DMS 273 (cell line): ENCODE measurements at regions not wholly inside any gene's neighbourhood (a gene's known extent, or its start where the extent isn't known, plus 50 kb on each side); places are given as distances from the start of the nearest gene placed in this dataset.

Experiments
- DNase-seq: peaks from one replicate; lab custom pipeline; 2025; ENCODE audit not compliant: unreplicated experiment; lab: John Stamatoyannopoulos, UW

DNA sequence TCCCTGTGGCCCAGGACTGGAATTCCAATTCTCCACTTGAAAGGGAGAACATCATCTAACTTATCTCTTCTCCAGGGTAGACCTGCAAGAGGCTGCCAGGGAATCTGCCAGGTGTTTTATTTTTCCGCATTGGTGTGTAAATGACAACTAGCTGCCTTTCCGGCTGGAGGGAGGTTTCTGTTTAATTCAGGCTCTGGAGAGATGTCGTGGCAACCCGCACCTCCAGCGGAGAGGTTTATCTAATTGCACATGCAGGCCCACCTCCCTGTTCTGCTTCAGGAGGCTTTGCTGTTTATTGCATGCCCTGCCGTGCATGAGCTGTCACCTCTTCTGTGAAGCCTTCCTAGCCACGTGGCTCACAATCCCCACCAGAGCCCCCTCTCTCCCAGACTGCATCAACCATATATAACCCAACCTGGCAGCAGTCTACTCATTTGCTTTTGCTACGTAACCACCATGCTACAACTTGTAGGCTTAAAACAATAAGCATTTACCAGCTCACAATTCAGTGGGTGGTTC, 151.6 kb downstream of the C1orf94 start:
- no peak for DNase-seq

DNA sequence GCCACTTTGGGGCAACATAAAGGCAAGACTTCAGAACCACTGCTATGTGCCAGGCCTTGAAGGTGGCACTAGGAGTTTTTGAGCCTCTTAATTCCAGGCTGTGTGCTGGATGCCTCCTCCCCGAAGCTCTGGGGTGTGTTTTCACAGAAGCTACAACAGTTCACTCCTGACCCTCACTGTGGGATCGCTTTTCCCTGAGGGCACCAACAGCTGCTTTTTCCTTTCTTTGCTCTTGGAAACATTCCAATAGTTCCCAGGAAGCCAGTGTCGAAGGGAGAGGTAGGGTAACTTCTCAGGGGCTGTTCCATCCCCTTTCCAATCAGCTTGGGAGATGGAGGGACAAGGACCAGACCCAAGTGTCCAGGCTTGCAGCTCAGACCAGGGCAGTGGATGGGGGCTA, 153.4 kb downstream of the C1orf94 start:
- no peak for DNase-seq

DNA sequence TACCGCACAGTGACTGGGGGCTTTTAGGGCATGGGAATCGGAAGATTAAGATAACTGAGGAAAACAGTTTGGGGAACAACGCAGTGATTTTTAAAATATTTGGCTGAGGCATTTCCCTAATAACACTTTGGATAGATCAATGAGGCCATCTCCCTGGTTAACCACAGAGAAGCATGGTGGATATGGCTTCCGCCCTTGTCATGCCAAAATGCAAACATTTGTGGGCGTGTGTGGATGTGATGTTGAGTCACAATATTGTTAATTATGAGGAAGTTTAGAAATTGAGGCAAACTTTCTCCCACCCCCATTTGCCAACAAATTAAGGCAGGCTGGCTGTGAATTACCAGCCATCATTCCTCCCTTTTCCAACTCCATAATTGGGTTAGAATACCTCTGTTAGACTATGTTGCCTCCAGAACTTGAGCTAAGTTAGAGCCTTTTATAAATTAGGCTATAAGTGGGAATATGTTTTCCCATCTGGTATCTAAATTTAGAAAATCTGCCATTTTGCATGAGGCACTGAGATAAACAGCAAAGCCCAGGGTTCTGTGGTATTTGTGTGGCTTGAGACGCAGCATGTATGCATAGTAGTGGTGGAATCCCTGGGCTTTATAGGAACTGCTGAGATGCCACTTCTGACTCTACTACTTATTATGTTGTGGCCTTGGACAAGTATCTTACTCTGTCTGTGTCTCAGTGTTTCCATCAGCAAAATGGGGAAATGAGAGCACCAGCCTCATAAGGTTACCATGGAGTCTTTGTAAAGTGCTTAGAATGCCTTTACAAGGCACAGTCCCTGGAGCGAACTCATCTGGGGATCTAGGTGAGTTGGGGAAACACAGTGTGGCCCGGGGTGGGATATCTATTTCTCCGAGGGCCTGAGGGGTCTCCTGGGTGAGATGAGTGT, 154.6 kb downstream of the C1orf94 start:
- DNase-seq, result no peak

DNA sequence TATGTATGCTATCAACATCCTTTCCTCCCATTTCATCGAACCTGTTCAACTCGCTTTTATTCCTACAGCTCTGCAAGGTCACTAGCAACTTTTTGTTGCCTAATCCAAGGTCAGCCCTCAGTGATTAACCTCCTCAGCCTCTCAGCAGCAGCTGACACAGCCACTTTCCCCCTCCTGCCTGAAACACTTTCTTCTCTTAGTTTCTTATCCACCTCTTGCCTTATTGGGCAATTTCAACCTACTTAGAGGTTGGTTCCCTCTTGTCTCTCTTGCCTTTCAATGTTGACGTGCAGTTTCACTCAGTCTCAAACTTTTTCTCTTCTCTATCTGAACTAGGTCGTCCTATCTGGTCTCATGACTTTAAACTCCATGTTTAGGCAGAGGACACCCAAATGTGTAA, 156.3 kb downstream of the C1orf94 start:
- DNase-seq, result no peak

DNA sequence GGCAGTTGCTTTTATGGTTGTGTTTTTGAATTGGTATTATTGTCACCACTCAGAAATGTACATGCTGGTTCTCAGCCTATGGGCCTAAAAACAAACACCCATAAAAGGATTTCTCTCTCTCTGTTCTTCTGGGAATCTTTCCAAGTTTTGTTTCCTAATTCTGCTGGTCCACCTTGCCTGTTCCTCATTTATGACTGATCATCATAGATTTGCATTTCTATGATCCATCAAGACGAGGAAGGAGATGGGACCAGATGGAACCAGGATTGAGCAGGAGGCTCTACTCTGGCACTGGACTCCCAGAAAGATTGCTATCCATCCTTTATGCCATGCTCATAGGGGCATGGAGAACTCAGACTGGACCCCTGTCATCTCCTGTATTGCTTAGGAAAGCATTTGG, 162.2 kb downstream of the C1orf94 start:
- DNase-seq, result no peak

DNA sequence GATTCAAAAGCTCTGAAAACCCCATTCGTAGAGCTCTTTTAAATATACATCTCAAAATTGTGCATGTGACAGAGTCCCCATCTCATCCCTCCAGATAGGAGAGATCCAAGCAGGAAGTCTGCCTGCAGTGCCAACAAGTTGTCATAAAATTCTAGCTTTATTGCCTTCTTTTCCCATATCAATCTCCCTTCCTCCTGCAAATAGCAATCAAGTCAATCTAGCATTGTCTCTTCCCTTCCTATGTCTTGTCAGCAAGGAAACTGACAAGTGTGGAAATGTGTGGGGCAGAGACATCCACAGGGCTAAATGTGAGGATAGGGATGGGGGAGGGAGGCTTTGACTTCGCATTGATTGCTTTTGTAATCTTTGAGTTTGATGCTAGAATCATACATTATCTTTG, 165.2 kb downstream of the C1orf94 start:
- no peak for DNase-seq

DNA sequence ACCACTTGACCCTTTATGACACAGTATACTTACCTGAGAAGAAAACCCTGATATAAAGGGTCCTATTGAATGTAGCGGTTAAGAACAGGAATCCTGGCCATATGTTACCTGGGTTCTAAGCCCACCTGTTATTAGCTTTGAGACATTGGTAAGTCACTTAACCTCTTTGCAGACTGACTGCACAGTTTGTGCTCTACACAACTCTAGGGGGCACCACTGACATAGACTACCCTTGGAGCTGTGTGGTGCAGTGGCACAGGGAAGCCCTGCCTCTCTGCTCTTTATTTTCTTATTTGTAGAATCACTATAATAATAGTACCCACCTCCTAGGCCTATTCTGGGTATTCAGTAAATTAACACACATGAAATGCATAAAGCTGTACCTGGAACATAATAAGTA, 165.6 kb downstream of the C1orf94 start:
- peak; percentile 27 for DNase-seq

DNA sequence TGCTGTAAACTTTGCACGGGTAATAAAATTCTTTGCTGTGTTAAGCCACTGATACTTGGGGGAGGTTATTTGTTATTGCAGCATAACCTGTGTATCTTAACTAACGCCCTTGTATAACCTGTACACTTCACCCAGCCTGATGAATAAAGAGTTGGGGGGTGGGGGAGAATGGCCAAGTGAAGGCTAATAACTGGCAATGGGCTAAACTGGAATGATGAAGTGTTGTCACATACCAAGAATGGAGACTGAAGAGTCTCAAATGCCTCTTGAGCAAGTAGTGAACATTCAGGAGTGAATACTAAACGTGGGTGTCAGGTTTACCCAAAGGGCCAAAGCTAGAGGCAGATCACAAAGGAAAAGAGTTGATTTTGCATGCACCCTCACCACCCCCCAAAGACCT, 169.4 kb downstream of the C1orf94 start:
- no peak for DNase-seq

DNA sequence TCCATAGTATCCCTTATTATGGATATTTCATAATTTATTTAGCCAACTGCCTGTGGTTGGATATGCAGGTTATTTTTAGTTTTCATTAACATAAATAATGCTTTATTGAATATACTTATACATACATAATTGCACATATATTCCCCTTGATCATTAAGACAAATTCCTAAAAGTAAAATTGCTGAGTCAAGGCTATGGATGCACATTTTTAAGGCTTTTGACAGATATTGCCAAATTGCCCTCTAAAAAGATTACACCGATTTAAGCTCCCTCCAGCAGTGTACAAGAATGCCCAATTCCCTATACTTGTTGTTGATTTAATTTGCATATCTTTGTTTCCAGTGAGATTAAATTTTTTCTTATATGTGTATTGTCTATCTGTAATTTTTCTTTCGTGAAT, 176.7 kb downstream of the C1orf94 start:
- no peak for DNase-seq

DNA sequence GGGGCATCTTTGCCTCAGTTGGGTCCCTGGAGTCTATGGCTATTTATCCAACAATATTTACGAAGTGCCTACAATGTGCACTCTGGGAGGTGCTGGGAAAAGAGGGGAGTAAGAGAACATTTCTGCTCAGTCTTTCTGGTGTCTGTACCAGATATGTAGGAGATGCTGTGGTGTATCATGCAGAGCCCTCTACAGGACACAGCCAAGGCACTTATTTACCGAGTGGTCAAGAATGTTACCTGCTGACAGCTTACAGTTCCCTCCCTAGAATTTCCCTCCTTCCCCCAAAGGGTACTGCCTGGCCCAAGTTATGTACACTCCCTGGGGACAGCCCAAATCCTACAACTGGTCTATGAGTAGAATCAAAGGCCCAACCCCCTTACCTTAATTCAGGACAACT, 177.7 kb downstream of the C1orf94 start:
- DNase-seq, result no peak

DNA sequence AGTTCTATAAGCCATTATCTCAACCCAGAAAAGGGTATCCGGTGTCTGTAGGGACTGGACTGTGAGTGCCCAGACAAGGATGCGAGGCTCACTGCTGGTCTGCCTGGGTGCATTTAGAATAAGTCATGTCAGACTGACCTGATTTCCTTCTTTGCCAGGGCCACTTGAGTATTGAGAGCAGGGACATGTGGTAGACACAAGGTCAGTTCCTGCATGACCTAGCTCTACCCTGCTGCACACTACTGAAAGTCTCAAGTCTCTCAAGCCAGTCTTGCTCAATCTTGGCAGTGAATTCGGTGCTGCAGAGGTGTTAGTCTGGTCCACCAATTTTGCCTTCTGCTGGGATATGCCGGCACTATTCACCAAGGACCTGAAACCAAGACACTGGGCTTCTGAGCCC, 180.1 kb downstream of the C1orf94 start:
- no peak for DNase-seq

DNA sequence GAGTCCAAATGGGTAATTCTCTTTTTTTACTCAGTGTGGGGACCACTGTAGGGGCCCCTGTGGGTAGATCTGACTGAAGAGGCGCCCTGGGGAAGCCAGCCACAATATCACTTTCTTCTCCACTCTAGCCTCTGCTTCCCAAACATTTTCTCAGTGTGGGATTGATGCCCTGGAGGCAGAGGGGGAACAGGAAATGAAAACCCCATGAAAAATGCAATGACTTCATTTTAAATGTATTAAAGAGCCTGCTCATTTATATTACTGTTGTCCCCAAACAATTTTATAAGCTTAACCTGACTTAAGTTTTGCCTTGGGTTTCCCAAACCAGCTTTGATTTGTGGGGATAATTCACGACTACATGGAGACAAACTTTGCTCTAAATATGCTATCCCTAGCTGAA, 181.9 kb downstream of the C1orf94 start:
- no peak for DNase-seq

DNA sequence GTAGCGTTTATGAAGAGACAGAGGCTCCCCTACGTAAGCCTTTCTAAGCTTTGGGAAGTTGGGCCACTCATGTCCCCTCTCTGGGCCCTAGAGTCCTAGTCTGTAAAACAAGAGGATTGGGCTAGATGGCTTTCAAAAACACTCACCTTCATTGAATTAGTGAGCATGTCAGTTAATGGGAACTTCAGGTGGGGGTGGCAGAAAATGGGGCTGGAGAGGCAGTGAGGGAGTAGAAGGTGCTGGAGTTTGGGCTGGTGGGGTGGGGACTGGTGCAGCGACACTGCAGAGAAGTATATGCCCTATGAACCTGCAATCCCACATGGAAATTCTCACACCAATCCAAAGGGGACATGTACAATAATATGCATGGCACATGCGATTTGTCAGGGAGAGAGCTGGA, 182.7 kb downstream of the C1orf94 start:
- DNase-seq, result no peak

DNA sequence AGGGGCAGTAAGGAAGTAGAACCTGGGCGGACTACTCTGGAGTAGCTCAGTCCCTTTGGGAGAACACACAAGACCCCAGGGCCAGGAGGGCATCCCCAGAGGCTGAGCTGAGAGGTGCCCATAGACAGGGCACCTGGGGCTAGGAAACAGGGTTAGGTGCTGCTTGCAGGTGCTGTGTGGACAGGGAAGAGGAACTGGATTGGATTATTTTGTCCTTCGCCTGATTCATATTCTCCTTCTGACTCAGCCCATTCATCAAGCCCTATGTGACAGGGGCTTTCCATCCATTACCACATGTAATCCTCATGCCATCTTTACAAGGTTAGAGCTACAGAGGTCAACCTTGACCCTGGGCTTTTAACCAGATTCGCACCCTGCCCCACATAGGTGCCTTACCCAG, 183.9 kb downstream of the C1orf94 start:
- no peak for DNase-seq

DNA sequence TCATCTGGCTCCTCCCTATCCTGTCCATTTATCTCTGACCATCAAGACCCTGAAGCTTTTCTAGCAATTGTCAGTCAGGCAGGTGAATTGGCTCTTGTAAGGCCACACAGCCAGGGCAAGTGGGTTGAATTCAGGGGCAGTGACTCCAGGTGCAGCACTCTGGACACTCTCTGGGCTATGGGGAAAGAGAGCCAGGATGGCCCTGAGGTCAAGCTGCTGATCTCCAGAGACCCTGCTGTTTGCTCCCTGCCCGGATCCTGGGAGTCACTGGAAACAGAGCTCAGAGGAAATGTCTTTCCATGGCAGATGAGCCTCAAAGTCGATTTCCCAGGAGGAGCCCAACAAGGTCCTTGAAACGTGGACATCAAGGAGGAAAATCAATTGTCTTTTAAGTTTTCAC, 184.4 kb downstream of the C1orf94 start:
- DNase-seq, result no peak

DNA sequence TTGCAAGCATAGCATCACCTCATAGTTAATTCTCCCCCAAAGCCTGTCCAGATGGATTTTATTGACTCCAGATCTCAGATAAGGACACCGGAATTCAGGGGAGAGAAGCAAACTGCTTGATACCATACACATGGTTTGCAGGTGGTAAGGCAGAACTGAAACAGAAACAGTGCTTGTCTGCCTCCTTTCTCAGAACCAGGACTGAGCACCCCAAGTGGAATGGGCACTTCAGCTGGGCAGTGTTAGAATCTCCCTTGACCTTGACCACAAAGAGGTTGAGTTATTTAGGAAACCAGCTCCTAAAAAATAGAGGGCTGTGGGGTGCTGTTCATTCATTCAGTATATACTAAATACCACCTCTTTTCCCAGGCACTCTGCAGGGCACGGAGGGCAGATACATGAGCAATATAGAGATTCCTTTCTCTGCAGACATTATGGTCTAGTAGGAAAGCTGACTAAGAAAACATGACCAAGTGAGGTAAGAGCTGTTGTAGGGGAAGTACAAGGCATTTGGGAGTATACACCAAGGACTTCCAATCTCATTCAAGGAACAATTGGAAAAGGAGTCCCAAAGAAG, 185.2 kb downstream of the C1orf94 start:
- peak; percentile 17 for DNase-seq

DNA sequence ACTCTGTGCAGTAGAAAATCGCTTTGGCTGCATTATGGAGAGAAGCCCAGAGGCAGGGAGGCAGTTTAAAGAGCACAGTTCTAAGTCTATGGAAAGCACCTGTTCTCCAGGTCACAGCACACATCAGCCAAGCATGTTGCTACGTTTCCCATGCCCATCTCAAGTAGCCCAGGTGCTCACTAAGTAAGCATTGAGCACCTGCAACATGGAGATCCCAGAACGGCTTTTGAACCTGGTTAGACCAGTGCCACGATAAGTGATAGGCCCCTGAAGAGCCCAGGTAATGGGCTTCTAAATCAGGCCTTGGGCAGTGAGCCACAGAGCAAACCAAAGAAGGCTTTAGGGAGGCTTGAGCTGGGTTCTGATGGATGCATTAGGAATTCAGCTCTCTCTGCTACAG, 186.2 kb downstream of the C1orf94 start:
- DNase-seq, result no peak

DNA sequence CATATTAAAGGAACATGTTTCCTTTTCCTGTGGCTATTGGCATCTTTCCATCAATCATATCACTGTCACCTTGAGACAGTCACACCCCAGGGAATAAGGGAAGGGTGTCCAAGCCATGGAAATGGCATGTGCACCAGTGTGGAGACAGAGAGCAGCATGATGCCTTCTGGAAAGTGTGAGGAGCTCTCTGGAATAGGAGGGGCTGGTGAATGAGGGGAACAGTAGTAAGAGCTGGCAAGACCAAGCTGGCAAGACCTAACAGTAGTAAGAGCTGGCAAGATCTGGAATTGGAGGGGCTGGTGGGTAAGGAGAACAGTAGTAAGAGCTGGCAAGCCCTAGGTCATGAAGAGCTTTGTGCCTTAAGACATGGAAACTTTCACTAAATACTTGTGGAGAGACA, 186.7 kb downstream of the C1orf94 start:
- no peak for DNase-seq

DNA sequence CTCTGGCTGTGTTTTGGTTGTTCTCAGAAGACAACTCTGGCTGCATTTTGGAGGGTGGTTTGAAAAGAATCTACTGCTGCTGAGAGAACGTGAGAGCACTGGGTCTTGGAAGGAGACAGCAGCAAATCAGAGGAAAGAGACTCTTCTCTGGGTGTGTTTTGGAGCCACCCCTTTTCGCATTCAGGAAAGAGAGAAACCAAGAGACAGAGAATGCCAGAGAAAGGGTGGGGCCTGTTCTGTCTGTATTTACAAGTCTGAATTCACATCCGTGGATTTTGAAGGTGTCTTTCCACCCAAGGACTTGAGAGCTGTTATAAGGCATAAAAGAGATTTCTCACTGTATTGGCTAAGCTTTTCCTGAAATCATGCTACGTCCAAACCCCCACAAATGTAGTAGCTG, 187.2 kb downstream of the C1orf94 start:
- no peak for DNase-seq

DNA sequence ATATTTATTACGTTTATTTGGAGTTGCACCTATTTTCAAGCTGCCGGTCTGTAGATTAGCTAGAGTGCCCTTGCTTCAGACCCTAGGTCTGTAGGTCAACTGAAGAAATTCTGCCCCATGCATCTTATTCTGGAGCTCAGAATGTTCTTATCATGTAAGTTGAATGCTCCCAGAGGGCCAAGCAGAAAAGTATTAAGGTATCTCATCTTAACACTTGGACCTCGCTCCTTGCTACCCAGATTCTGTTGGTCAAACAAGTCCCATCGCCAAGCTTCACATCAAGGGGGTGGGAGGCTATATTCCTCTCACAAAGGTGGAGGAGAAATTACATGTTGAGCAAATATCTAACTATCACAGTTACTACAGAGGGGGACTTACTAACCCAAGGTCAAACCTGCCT, 187.7 kb downstream of the C1orf94 start:
- no peak for DNase-seq

DNA sequence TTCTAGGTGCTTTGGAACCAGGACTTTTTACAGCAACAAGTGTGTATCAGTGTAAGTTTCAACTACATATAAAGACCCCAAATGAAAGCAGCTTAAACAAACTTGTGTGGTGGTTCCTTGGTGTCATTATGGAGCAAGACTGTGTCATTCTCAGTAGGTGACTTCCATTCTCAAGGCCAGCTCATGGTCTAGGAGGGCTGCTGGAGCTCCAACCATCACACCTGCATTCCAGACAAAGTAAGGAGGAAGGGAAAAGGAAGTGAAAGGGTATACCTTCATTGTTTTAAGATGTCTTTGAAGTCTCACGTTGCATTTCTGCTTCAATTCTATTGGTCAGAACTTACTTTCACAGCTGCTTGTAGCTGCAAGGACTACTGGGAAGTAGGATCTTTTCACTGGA, 188.6 kb downstream of the C1orf94 start:
- no peak for DNase-seq

DNA sequence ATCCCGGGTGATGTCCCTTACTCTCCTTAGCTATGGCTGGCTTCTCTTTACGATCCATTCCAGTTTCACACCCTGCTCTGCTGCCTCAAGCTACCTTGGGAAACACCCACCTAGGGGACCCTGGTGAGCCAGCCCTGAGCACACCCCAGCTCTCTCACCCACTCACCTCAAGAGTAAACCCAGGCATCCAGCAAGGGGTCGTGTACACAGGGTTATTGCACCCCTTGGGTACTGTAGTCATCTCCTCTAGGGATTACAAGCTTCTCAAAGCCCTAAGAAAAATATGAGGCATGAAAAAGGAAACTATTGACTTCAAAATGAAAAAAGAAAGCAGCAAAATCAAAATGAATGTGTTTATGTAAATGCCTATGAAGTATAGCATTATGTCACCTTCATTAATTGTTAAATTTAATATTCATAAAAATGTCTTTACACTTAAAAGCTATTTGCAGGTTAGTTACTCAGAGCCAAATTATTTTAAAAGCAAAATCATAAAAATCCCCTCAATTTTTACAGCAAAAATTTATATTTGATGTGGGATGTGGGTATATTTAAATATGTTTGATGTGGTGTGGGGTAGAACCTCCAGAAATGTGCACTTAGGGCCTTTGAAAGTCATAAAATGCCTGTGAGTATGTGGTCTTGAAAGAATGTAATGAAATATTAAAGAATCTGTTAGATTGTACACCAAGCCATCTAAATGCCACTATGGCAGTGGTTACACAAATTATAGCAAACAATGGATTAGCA, 190.3 kb downstream of the C1orf94 start:
- DNase-seq, result no peak
